ENCODE measurements at regions not wholly inside any gene's neighbourhood (a gene's known extent, or its start where the extent isn't known, plus 50 kb on each side); places are given as distances from the start of the nearest gene placed in this dataset.

DNA sequence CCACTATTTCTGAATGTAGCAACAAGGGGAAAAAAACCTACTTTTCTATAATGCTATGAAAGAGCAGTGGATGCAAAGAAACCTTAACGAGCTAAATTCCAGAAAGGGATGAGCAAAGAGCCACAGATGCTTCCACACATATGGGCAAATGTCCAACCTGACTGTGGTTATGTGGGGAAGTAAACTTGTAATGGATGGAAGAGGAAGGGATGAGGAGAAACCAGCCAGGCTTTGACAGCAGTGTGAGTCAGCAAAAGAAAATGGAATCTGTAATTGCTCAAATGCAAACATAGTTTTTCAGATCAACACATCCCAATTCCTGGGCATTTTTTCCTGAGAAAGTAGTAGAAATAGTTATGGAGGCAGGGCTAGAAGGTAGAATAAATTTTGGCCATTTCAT is 204.8 kb upstream of the CPHXL start:
- no peak for FAIRE-seq
- no TSS peak for BruUV-seq (replicated peaks)
- WGBS (ENCODE audit: low lambda C conversion rate) = 0% methylated on average over 1 of the region's 1 CpG
- POLR2A ChIA-PET = no interaction called here
- H3K4me1 ChIP-seq (ENCODE audit: insufficient read depth, low read length) = no peaks in the 10 kb centered on the region
- H3K9ac ChIP-seq (ENCODE audit: insufficient read depth, low read depth, low read length) = no peak overlapping the region
- no peaks in the 10 kb centered on the region for H3K36me3 ChIP-seq (replicated peaks in 1 of 2; ENCODE audit: control insufficient read depth in 1 of 2, insufficient read depth in 2 of 2, low read length in 2 of 2)
- H3K4me3 ChIP-seq (replicated peaks in 1 of 3; ENCODE audit: insufficient read depth in 1 of 3, low read depth in 2 of 3, low read length in 3 of 3) = no peak overlapping the region
- no peak overlapping the region for H3K4me2 ChIP-seq (ENCODE audit: low read depth, low read length)
- H3K9me3 ChIP-seq (ENCODE audit: low read length) = no peaks in the 10 kb centered on the region
- no peaks in the 10 kb centered on the region for H3K79me2 ChIP-seq (ENCODE audit: insufficient read depth, low read length)
- no peak for ATAC-seq
- TF ChIP-seq, protein P1, sequence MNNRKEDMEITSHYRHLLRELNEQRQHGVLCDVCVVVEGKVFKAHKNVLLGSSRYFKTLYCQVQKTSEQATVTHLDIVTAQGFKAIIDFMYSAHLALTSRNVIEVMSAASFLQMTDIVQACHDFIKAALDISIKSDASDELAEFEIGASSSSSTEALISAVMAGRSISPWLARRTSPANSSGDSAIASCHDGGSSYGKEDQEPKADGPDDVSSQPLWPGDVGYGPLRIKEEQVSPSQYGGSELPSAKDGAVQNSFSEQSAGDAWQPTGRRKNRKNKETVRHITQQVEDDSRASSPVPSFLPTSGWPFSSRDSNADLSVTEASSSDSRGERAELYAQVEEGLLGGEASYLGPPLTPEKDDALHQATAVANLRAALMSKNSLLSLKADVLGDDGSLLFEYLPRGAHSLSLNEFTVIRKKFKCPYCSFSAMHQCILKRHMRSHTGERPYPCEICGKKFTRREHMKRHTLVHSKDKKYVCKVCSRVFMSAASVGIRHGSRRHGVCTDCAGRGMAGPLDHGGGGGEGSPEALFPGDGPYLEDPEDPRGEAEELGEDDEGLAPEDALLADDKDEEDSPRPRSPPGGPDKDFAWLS (CRISPR knock-in tag; IDR thresholded peaks at IDR 0.05; ENCODE audit: borderline replicate concordance) = no peak
- TF ChIP-seq ZNF678 (CRISPR knock-in tag; IDR thresholded peaks at IDR 0.05) = no peak
- TF ChIP-seq DNMT1 (CRISPR knock-in tag; IDR thresholded peaks at IDR 0.05) = no peak
- TF ChIP-seq ZNF605 (CRISPR knock-in tag; IDR thresholded peaks at IDR 0.05) = no peak
- TF ChIP-seq, protein P2, sequence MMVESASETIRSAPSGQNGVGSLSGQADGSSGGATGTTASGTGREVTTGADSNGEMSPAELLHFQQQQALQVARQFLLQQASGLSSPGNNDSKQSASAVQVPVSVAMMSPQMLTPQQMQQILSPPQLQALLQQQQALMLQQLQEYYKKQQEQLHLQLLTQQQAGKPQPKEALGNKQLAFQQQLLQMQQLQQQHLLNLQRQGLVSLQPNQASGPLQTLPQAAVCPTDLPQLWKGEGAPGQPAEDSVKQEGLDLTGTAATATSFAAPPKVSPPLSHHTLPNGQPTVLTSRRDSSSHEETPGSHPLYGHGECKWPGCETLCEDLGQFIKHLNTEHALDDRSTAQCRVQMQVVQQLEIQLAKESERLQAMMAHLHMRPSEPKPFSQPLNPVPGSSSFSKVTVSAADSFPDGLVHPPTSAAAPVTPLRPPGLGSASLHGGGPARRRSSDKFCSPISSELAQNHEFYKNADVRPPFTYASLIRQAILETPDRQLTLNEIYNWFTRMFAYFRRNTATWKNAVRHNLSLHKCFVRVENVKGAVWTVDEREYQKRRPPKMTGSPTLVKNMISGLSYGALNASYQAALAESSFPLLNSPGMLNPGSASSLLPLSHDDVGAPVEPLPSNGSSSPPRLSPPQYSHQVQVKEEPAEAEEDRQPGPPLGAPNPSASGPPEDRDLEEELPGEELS (CRISPR knock-in tag; IDR thresholded peaks at IDR 0.05) = no peak
- TF ChIP-seq FOXA3 (CRISPR knock-in tag; IDR thresholded peaks at IDR 0.05) = no peak
- no peak for TF ChIP-seq ZNF549 (CRISPR knock-in tag; IDR thresholded peaks at IDR 0.05)
- TF ChIP-seq, protein P3, sequence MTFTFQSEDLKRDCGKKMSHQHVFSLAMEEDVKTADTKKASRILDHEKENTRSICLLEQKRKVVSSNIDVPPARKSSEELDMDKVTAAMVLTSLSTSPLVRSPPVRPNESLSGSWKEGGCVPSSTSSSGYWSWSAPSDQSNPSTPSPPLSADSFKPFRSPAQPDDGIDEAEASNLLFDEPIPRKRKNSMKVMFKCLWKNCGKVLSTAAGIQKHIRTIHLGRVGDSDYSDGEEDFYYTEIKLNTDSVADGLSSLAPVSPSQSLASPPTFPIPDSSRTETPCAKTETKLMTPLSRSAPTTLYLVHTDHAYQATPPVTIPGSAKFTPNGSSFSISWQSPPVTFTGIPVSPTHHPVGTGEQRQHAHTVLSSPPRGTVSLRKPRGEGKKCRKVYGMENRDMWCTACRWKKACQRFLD (CRISPR knock-in tag; IDR thresholded peaks at IDR 0.05; ENCODE audit: borderline replicate concordance) = no peak
- no peak for TF ChIP-seq ZNF138 (CRISPR knock-in tag; IDR thresholded peaks at IDR 0.05; ENCODE audit: low read depth)
- no peak for TF ChIP-seq NFATC3 (CRISPR knock-in tag; IDR thresholded peaks at IDR 0.05)
- no peak for TF ChIP-seq KDM1A (CRISPR knock-in tag; IDR thresholded peaks at IDR 0.05)
- no peak for TF ChIP-seq ZBTB38 (CRISPR knock-in tag; IDR thresholded peaks at IDR 0.05)
- no peak for TF ChIP-seq ZNF569 (CRISPR knock-in tag; IDR thresholded peaks at IDR 0.05; ENCODE audit: borderline replicate concordance)
- TF ChIP-seq ZSCAN22 (CRISPR knock-in tag; IDR thresholded peaks at IDR 0.05) = no peak
- no peak for TF ChIP-seq CEBPG (CRISPR knock-in tag; IDR thresholded peaks at IDR 0.05)
- TF ChIP-seq JUNB (CRISPR knock-in tag; IDR thresholded peaks at IDR 0.05; ENCODE audit: borderline replicate concordance) = no peak
- no peak for TF ChIP-seq ZNF441 (CRISPR knock-in tag; IDR thresholded peaks at IDR 0.05; ENCODE audit: borderline replicate concordance)
- TF ChIP-seq, protein P4, sequence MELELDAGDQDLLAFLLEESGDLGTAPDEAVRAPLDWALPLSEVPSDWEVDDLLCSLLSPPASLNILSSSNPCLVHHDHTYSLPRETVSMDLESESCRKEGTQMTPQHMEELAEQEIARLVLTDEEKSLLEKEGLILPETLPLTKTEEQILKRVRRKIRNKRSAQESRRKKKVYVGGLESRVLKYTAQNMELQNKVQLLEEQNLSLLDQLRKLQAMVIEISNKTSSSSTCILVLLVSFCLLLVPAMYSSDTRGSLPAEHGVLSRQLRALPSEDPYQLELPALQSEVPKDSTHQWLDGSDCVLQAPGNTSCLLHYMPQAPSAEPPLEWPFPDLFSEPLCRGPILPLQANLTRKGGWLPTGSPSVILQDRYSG (CRISPR knock-in tag; IDR thresholded peaks at IDR 0.05) = no peak
- no peak for TF ChIP-seq ZNF766 (CRISPR knock-in tag; IDR thresholded peaks at IDR 0.05; ENCODE audit: borderline replicate concordance)
- no peak overlapping the region for H2AFZ ChIP-seq (ENCODE audit: low read length)
- CTCF ChIA-PET (ENCODE audit: low intra/inter-chr PET ratio, low total read pairs) = no interaction called here
- intact Hi-C loops (cut with micrococcal nuclease; ENCODE audit: unreplicated experiment) = no loop called here
- no peak overlapping the region for H3K27ac ChIP-seq (ENCODE audit: extremely low read length, insufficient read depth, low read length)
- no peaks in the 10 kb centered on the region for H4K20me1 ChIP-seq (ENCODE audit: insufficient read depth, low read length)
- in situ Hi-C loops (cut with HindIII; ENCODE audit: extremely low pct_ligation_motif_present, low pct_unique_long_range_greater_than_20kb) = no loop called here
- no peak for DNase-seq (ENCODE audit: low spot score)
- no peaks in the 10 kb centered on the region for H3K27me3 ChIP-seq (ENCODE audit: control insufficient read depth in 1 of 2, insufficient read depth in 2 of 2, low read length in 2 of 2)

All from HepG2 (cell line).